GM10248 (cell line): ENCODE measurements at regions not wholly inside any gene's neighbourhood (a gene's known extent, or its start where the extent isn't known, plus 50 kb on each side); places are given as distances from the start of the nearest gene placed in this dataset.

Source experiments
- CTCF ChIA-PET: fragments of 300-600 bp; sonication (Branson Sonifier 250); formaldehyde crosslinking; extraction: SDS; loops from one replicate; lab custom pipeline; 2021; ENCODE audit warnings: antibody characterized with exemption; lab: Yijun Ruan, JAX
- POLR2A ChIA-PET: fragments of 350-650 bp; sonication (Branson Sonifier 250); formaldehyde crosslinking; extraction: SDS; loops from one replicate; lab custom pipeline; 2020; ENCODE audit warnings: antibody characterized with exemption; lab: Yijun Ruan, JAX
- DNase-seq: peaks from one replicate; pipeline ENCODE4 v3.0.0; 2012; ENCODE audit errors: extremely low spot score
- CTCF ChIP-seq: IDR thresholded peaks from 2 replicates; pipeline ENCODE4 v1.5.1; 2012; ENCODE audit warnings: mild to moderate bottlenecking, low read depth; ENCODE audit errors: extremely low read depth, missing control alignments, control extremely low read depth

DNA sequence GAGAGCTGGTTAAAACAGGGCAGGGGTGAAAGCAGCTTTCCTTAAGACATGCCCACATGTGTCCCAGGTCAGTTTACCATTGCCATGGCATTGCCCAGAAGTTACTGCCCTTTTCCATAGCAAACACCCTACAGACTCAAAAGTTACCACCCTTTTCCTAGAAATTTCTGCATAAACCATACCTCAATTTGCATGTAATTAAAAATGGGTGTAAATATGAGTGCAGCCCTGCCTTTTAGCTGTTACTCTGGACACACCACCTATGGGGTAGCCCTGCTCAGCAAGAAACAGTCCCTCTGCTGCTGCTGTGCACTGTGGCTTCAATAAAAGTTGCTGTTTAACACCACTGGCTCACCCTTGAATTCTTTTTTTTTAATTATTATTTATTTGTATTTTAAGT, 168.5 kb upstream of the C16orf82 start:
- no peak for DNase-seq
- ChIA-PET CTCF (no interaction called here), POLR2A (no interaction called here)
- TF ChIP-seq CTCF = no peak

GRCh38 chr16:26901196-26901861, 165.4 kb upstream of the C16orf82 start:
- ChIA-PET CTCF (no interaction called here), POLR2A (no interaction called here)
- no peak for TF ChIP-seq CTCF
- DNase-seq = no peak

DNA sequence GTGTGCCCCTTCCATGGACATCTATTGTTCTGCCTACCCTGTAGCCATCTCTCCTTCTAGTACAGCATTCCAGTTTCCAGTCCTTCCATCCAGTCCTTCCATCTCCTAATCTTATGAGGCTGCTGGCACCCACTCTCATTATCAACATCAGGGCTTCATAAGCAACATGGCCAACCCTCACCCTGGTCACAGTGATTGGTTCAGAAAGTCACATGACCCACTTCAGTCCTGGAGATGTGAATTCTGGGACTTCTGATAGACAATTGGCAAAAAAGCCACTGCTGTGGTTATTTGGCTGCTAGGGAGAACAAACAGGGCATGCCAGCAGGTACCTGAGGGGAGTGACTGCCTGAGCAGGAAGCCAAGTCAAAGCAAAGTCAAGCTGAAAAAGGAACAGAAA, 164.7 kb upstream of the C16orf82 start:
- ChIA-PET POLR2A (no interaction called here), CTCF (no interaction called here)
- no peak for TF ChIP-seq CTCF

GRCh38 chr16:26905336-26905735, 161.4 kb upstream of the C16orf82 start:
- no peak for DNase-seq
- ChIA-PET CTCF (no interaction called here), POLR2A (no interaction called here)
- TF ChIP-seq CTCF = no peak

More for the DNA sequence above, 164.7 kb upstream of the C16orf82 start:
- DNase-seq = no peak

GRCh38 chr16:26909623-26910022, 157.1 kb upstream of the C16orf82 start:
- TF ChIP-seq CTCF = no peak
- CTCF ChIA-PET = no interaction called here
- no peak for DNase-seq
- POLR2A ChIA-PET = no interaction called here

- CTCF ChIA-PET = no interaction called here
- POLR2A ChIA-PET = no interaction called here
- DNase-seq = no peak
- no peak for TF ChIP-seq CTCF
Observed at GRCh38 chr16:26911436-26911835, 155.3 kb upstream of the C16orf82 start.

- no peak for TF ChIP-seq CTCF
- no peak for DNase-seq
- CTCF ChIA-PET = no interaction called here
- POLR2A ChIA-PET = no interaction called here
Observed at GRCh38 chr16:26913851-26914250, 152.9 kb upstream of the C16orf82 start.
